ENCODE measurements at regions not wholly inside any gene's neighbourhood (a gene's known extent, or its start where the extent isn't known, plus 50 kb on each side); places are given as distances from the start of the nearest gene placed in this dataset.

- no peak for TF ChIP-seq CTCF (conservative IDR thresholded peaks at IDR 0.05)
- TF ChIP-seq EZH2 (IDR thresholded peaks at IDR 0.05; ENCODE audit: low read depth) = no peak
Observed at GRCh38 chr14:35979531-35979930, 153.4 kb downstream of the BRMS1L start.

Measured in PC-9 (cell line).